ENCODE measurements at regions not wholly inside any gene's neighbourhood (a gene's known extent, or its start where the extent isn't known, plus 50 kb on each side); places are given as distances from the start of the nearest gene placed in this dataset.
"Not testable (repeated sequence)": the region's sequence is repeated elsewhere in the genome, so short reads cannot be mapped to it uniquely, and the experiment has no call there.

DNA sequence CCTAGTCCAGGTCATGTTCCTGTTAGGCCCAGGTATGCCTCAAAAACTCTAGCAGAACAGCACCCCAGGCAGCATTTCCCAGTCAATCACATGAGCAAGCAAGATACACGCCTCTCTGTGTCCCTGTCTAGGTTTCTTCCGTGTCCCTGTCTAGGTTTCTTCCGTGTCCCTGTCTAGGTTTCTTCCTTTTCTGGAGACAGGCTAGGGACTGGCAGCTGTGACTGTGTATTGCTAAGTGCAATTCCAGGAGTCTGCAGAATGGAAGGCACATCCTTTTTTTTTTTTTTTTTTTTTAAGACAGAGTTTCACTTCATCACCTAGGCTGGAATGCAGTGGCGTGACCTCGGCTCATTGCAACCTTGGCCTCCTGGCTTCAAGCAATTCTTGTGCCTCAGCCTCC, 77.6 kb downstream of the SETD4 start:
- no peak for DNase-seq (ENCODE audit: low spot score)
- no peak for ATAC-seq (ENCODE audit: low FRiP score)
- TF ChIP-seq, protein P1, sequence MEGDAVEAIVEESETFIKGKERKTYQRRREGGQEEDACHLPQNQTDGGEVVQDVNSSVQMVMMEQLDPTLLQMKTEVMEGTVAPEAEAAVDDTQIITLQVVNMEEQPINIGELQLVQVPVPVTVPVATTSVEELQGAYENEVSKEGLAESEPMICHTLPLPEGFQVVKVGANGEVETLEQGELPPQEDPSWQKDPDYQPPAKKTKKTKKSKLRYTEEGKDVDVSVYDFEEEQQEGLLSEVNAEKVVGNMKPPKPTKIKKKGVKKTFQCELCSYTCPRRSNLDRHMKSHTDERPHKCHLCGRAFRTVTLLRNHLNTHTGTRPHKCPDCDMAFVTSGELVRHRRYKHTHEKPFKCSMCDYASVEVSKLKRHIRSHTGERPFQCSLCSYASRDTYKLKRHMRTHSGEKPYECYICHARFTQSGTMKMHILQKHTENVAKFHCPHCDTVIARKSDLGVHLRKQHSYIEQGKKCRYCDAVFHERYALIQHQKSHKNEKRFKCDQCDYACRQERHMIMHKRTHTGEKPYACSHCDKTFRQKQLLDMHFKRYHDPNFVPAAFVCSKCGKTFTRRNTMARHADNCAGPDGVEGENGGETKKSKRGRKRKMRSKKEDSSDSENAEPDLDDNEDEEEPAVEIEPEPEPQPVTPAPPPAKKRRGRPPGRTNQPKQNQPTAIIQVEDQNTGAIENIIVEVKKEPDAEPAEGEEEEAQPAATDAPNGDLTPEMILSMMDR (IDR thresholded peaks at IDR 0.05): no peak

DNA sequence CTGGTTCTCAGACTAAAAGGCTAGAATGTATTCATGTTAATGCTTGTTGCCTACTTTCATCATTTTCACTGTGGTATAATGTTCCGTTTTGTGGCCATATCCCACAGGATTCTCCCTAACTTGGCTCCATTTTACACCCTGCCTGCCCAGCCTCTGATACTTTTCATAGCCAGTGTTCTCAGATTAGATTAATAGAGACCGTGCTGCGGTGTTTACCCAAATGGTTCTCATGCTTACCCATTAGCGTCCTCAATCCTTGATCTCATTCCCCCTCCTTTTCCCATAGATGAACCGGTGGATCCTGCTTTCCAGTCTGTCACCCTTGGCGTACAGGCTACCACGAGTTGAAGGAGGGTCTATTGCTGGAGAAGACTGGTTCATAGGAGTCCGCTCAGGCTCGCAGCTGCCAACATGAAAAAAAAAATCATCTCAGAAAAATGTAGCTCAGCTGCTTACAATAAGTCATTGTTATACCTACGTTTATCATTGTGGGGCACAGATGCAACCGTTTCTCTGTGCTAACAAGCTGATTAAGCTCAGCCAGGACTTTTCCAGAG, 78.7 kb downstream of the SETD4 start:
- TF ChIP-seq, protein P1 (IDR thresholded peaks at IDR 0.05): no peak

DNA sequence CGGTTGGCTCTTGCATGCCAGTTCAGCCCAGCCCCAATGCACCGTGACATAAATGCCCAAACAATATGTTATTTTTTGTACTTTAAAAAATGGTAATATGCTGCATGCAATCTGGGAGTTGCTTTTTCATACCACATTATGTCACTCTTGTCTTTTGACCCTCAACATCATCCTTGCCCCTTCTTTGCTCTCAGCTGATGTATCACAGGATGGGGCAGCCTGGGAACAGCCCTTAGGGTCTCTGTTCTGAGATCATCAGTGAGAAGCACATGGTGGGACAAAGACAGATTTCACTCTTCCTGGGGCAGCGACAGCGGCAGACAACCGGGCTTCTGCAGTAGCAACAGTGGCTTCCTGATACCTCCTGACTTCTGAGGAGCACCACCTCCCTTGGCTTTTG, 79.5 kb downstream of the SETD4 start:
- no peak for ATAC-seq (ENCODE audit: low FRiP score)
- TF ChIP-seq, protein P1 (IDR thresholded peaks at IDR 0.05): no peak
- DNase-seq (ENCODE audit: low spot score): no peak

More for the DNA sequence above, 78.7 kb downstream of the SETD4 start:
- no peak for ATAC-seq (ENCODE audit: low FRiP score)
- no peak for DNase-seq (ENCODE audit: low spot score)

DNA sequence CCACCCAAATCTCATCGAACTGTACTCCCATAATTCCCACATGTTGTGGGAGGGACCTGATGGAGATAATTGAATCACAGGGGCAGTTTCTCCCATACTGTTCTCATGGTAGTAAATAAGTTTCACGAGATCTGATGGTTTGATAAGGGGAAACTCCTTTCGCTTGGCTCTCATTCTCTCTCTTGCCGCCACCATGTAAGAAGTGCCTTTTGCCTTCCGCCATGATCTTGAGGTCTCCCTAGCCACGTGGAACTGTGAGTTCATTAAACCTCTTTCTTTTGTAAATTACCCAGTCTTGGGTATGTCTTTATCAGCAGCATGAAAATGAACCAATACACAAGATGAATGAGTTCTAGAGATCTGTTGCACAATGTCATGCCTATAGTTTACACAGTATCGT, 82.5 kb downstream of the SETD4 start:
- ATAC-seq (ENCODE audit: low FRiP score): not testable (repeated sequence)

DNA sequence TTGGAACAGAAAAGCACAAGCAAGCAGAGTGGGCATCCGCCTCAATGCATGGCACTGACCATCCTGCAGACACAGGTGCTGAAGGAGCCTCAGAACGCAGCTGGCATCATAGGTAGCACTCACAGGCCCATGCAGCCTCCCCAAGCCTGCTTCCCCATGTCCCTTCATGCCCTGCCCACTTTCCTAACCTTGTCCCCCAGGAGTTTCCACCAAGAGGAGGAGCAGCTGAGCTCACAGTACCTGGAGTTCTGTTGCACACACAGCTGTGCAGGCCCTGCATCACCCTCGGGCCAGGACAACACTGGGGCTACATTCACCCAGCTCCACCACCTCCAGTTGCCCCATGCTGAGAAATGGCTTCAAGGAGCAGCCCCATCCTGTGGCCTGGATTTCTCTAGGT, 83.4 kb downstream of the SETD4 start:
- ATAC-seq (ENCODE audit: low FRiP score): no peak
- TF ChIP-seq, protein P1 (IDR thresholded peaks at IDR 0.05): no peak
- DNase-seq (ENCODE audit: low spot score): no peak

More for the DNA sequence above, 82.5 kb downstream of the SETD4 start:
- not testable (repeated sequence) for DNase-seq (ENCODE audit: low spot score)

DNA sequence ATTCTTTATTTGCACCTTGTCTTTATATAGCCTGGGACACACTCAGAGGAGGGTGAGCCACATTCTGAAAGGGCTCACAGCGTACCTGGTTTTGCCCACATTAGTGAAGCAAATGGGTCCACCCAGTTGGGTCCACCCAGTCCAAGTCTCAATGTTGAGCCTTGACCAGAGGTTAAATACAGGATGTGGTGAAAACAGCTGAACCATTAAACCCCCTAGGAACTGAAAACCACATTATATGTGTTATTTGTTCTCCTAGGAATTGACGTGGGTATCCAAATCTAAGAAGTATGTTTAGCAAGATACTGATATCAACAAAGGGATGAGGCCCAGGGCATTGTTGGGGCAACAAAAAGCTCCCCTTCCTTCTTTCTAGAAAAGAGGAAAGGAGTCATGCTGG, 83.8 kb downstream of the SETD4 start:
- DNase-seq (ENCODE audit: low spot score) (no peak), ATAC-seq (ENCODE audit: low FRiP score) (no peak)
- TF ChIP-seq, protein P1 (IDR thresholded peaks at IDR 0.05): no peak

DNA sequence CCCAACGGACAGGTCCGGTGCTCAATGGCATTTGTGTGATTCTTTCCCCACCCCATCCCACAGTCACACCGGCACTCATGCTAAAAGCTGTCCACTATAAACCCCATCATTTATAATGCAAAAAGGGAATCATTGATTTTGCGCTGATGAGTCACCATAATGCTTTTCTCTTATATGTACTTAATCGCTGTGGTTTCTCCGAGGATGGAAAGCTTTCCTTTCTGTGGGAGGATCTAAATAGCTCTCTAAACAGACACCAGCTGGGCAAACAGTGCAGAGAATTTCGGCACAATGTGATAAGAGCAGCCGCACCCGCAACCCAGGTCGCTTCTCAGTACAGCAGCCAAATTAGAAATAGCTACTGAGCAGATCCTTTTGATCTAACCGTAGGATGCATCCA, 85.6 kb downstream of the SETD4 start:
- TF ChIP-seq, protein P1 (IDR thresholded peaks at IDR 0.05): no peak
- DNase-seq (ENCODE audit: low spot score) (no peak), ATAC-seq (ENCODE audit: low FRiP score) (no peak)

DNA sequence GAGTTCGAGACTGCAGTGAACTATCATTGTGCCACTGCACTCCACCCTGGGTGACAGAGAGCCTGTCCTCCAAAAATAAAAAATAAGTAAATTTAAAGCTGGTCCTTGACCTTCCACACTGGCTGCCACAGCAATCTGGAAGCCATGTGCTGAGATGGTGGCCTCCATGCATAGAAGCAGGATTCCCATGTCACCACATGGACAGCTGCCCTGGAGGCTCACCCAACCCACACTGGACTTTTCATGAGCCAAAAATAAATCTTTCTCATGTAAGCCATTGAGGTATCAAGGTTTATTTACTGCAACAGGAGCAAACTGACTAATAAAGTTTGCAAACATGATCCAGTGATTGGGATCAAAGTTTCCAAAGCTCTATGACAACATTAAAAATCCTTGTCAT, 88.5 kb downstream of the SETD4 start:
- ATAC-seq (ENCODE audit: low FRiP score) (no peak), DNase-seq (ENCODE audit: low spot score) (no peak)
- TF ChIP-seq, protein P1 (IDR thresholded peaks at IDR 0.05): no peak
